Glomerular visceral epithelial cell (primary cell): ENCODE measurements at regions not wholly inside any gene's neighbourhood (a gene's known extent, or its start where the extent isn't known, plus 50 kb on each side); places are given as distances from the start of the nearest gene placed in this dataset.
"Not testable (repeated sequence)": the region's sequence is repeated elsewhere in the genome, so short reads cannot be mapped to it uniquely, and the experiment has no call there.

Source experiments
- DNase-seq: peaks from one replicate; pipeline ENCODE4 v3.0.0-alpha.2; 2016; ENCODE audit errors: extremely low spot score

DNA sequence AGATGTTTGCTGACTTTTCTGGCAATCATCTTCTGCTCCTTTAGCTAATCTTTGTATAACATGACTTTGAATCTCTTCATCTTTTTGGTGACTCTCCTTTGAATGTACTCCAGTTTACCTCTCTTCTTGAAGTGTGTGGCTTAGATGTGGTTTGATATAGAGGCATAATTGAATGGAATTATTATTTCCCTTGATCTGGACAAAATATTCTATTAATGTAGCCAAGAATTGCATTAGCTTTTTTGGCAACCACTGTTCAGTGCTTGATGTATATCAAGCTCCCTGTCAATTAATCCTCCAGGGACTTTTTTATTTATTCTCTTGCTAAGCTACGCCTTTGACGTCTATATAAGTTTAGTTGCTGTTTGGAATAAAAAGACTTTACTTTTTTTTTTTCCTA, 490.8 kb downstream of the PCDH20 start:
- DNase-seq, result no peak

DNA sequence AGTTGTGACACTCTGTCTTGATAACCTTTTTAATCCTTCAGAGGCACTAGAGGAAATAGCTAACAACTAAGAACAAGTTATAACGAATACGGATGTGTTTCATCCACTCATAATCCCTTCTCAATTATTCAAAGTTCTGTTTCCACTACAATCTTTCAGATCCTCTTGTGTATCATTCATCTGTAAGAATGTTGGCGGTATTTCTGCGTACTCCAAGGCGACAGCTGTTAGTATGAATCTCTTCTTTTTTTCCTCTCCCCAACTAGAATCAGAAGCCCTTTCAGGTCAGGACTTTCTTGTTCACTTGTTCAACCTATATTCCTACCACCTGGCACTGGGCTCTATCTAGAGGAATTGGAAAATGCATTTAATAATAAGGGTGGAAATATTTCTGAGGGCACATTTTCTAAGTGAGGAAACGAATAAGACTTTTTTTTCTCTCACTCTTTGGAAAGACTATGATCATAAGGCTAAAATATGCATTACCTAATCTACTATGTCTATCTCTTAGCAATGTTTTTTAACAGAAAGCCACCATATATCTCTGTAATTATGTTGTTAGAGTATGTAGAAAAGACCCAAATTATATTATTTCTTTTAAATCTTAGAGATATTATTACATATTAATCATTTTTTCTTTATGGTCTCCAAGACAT, 492.9 kb downstream of the PCDH20 start:
- DNase-seq, result no peak

DNA sequence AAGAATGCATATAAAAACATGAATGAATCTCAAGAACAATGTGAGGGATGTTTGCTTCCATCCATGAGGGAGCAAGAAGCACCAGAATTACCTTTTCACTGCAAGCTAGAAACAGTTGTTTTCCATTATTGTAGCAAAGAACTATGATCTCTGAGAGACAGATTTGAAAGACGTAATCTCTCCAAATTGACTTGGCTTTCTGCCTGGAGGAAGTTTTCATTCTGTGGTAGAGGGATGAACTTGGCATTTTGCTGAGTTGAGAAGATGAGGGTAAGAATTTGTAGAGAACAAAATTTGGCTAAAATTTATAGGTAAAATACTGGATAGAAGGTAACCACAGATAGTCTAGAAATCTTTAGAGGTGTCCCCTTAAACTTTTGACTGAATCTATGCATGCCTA, 496.8 kb downstream of the TDRD3 start:
- no peak for DNase-seq

DNA sequence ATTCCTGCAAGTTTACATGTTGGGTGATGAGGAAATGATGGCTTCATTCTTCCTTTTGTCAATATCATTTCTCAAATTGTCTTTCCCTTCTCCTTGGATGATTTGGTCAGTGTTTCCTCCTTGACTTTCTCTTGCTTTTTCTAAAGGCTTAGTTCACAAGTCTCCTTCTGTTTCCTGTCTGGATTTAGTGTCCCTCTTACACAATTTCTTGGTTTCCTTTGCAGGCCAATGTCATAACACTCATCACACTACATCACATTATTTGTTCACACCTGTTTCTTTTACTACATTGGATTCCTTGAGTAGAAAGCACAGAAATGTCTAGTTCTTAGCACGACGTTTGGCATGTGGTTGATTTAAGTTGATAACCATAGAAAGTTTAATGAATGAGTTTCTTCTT, 490.7 kb downstream of the TDRD3 start:
- DNase-seq, result no peak

DNA sequence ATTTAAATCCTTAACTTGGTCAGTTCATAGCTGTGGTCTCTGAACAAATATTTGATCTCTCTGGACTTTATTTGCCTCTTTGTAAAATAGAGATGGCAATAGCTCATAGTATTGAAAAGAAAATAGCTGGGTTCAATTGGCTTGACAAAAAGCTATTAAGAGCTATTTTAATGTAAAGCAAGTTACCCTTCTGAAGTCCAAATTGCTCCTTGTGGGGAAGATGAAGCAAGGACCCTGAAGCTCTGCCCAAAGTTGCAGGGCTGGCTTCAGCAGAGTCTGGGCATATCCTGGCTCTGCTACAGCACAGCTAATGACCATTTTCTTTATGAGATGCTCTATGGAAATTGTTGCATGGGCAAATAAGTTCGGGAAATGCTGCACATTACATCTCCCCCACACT, 484.5 kb downstream of the TDRD3 start:
- no peak for DNase-seq

DNA sequence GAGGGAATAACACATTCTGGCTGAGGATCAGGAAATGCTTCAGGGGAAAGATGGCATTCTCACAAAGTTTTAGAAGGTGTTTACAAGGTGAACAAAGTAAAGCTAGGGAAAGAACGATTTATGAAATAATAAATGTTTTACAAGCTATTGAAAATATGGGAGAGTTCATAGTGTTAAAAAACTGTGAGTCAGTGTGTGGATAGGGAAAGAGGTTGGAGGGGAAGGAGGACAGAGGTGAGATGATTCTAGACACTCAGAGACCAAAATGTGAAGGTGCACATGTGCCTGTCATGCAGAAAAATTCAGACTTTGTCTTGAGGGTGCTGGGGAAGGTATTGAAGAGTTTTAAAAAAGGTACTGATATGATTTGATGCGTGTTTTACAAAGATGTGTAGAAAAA, 476.1 kb downstream of the TDRD3 start:
- DNase-seq, result no peak

DNA sequence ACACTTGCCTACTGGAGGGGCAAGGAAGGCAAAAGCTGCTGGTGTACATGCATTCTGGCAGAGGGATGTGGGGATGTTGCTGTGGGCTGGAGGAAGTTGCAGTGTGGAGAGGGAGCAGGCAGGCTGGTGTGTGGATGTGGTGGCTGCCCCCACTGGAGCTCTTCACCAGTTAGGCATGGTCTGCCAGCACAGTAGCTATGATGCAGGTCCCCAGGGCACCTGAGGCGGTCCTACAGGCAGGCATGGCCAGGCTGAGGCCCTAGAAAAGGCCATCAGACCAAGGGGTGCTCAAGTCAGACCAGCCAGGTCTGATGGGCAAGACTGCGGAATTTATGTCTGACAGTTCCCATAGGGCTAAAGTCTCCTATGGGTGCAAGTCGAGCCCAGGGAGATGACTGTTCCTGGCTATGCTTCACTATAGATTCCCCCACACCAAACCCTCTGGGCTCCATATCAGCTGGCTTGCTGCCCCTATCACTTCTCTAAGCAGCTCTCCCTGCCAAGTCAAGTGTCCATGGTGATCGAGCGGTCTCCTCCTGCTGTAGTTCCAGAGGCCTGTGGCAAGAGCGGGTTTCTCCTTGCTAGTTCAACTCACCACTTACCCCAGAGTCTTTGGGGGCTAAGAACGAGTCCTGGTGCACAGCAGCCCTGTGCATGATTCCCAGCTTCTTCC, 473.1 kb downstream of the TDRD3 start:
- DNase-seq, result no peak

DNA sequence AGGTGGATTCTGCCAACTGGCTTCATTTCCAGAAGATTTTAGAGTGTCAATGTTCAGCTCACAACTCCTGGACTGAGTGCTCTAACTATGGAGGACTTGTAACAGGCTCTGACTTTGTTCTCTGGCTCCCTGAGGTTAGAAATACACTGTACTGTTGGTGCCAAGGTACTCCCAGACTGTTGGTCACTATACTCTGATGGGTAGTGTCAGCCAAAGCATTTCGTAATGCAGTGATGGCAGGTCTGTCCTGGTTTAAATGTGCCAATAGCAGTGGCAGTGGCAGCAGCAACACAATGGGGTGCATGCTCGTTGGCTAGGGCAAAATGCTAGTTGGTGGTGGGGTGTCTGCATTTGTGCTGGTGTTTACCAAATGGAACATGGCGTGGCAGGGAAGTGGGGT, 472.2 kb downstream of the TDRD3 start:
- DNase-seq, result no peak

DNA sequence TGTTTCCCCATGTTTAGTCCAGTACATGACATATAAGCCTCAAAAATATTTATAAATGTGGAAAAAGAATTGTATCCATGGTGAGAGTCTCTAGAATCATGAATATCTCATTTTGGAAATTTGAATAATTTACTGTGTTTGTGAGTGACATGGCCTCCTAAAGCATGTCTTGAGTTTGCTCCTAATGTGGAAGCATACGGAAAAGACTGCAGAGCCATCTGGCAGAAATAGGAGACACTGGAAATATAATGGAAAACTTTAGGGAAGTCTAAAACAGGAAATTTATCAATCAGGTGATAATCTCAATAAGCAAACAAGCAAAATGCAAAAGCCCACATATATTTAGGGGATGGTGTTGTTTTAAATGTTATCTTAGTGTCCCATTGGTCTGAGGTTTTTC, 465.0 kb downstream of the TDRD3 start:
- no peak for DNase-seq

DNA sequence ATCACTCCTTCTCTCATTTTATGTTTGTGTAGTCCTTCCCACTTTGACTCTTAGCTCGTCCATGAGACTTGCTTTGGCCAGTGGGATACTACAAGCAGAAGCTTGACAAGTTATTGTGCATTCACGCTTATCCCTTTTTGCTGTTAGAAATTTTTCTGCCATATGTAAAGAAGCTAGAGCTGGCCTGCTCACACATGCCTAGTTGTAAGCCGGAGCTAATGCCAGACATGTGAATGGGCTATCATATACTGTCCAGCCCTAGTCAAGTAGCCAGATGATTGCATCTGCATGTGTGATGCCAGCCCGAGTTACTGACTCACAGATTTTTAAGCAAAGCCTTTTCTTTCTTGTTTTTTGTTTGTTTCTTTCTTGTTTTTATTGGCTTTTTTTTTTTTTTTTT, 460.7 kb downstream of the TDRD3 start:
- DNase-seq, result no peak

DNA sequence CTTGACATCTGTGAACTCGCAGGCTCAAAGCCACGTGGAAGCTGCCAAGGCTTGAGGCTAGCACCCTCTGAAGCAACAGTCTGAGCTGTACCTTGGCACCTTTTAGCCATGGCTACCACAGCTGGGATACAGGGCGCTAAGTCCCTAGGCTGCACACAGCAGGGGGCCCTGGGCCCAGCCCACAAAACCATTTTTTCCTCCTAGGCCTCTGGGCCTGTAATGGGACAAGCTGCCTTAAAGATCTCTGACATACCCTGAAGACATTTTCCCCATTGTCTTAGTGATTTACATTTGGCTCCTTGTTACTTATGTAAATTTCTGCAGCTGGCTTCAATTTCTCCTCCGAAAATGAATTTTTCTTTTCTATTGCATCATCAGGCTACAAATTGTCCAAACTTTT, 455.9 kb downstream of the TDRD3 start:
- no peak for DNase-seq

DNA sequence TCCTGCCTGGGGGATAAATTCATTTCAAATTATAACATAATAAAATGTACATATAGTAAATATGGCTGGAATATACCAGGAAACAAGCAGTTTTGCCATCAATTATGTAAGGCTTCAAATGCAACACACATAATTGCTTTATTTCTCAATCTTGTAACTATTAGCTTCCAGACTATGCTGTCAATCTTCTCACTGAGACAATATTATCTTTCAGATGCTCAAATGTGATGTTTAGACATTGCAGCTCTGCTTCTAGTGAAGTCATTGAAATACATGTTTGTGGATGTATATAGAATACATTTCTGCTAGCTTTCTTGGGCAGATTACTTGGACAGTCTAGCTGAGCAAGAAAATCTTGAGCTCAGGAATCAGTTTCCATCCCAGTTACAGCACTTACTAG, 454.4 kb downstream of the TDRD3 start:
- no peak for DNase-seq

DNA sequence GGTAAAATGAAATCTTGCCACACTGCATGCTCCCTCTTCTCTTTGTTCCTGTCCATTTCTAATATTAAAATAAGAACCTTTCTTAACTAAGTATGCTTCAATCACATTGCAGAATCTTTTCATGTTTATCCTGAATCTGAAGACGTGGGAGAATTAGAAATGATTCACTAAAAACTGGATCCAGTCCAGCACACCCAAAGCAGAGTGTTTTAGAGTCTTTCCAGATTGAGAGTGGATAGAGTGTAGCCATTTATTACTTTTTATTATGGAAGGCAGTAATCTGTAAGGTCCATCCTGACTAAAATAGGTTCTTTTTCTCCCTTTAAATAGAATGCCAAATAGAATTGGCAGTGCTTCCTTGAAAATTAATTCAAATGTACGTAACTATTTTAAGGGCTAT, 453.5 kb downstream of the TDRD3 start:
- DNase-seq, result no peak

DNA sequence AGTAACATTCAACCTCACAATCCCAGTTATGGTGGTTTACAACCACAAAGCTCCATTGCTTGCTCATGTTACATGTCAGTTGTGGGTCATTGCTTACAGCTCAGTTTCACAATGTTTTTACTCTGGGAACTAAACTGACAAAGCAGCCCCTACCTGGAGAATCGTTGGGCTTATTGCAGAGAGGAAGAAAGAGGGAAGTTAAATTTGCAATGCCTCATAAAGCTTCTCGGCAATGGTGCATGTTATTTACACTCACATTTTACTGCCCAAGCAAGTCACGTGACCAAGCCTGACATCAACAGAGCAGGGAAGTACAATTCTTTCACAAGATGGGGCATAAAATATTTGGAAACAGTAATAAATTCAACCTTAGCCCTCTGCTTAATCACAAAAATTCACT, 441.6 kb downstream of the TDRD3 start:
- DNase-seq, result peak; percentile 21

DNA sequence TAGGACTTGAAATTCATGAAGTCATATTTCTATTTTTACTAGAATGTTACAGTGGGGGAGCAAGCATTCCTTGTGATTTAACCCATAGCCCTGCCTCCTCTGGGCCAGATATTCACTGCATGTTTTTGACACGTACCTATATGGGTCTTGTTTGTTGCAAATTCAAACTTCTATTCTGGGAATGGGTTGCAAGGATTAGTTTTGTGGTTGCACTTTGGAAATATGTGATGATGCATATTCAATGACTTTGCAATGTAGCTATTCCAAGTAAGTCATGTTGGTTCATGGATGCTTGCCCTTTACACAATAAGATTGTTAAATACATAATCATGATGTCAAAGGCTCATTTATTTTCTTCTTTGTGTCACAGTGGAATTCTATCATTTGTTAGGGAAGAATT, 440.8 kb downstream of the TDRD3 start:
- DNase-seq, result peak; percentile 1

DNA sequence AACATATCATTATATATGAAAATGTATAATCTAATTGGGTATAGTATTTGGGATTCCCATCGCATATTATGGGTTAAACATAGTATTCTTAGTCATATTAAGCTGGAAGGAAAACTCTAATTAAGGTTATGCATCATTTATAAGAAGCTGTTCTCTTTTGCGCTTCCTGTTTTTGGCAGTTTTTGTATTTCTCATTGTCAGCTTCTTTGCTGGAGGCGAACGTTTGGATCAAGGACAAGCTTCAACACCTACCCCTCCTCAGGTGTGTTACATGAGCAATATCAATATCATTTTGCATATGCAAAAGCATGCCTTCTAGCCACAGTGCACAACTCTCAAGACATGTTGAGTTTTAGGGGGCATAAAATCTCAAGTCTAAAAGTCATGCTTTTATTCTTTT, 439.8 kb downstream of the TDRD3 start:
- DNase-seq, result no peak

DNA sequence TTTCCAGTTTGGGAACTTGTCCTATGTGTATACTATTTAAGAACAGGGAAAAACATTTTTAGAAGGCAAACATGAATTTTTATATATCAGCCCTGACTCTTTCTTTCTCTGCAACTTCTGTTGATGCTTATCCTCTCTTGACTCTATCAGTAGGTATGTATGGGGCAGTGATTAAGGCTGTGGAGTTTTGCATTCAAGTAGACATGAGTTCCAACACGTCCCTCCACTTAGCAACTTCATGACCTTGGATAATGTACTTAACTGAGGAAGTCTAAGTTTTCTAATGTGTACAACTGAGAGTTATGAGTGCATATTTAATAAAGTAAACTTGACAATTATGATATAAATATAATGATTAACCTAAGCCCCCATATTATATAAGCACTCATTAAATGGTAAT, 414.6 kb downstream of the TDRD3 start:
- no peak for DNase-seq

DNA sequence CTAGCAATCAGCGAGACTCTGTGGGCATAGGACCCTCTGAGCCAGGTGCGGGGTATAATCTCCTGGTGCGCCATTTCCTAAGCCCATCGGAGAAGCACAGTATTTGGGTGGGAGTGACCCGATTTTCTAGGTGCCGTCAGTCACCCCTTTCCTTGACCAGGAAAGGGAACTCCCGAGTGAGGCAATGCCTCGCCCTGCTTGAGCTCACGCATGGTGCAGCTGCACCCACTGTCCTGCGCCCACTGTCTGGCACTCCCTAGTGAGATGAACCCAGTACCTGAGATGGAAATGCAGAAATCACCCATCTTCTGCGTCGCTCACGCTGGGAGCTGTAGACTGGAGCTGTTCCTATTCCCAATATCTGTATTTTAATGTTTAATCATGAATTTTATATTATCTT, 408.6 kb downstream of the TDRD3 start:
- DNase-seq, result not testable (repeated sequence)

DNA sequence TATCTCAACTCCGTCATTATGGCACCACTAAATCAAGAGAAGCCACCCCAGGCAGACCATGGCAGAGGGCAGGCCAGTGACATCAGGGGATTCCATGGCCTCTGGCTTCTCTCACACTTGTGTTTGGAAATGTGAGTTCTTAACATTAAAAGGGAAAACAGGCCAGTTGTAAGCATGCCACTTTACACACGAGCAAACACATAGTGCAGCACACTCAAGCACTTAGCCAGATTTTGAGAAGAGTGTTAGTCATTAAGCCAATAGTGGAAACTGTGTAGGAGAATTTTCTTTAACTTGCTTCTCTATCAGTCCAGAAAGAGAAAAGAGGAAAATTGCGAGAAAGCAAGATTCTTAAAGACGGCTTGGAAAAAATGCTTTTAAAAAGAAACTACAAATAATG, 401.5 kb downstream of the TDRD3 start:
- no peak for DNase-seq

DNA sequence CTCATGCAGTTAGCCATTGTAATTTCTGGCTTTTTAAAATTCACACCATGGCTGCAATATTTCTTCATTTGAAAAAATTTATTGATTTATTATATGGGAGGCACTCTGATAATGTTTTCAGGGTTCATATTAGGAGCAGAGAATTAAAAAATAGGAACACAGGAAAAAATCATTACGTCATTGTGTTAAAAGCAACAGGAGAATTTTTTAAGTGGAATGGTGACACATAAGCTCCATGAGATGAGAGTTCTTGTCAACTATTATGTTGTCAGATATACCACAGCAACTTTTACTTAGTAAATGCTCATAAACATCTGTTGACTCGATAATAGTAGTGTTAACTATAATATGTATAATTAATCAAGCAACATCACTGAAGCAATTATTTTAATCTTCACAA, 400.1 kb downstream of the TDRD3 start:
- no peak for DNase-seq

DNA sequence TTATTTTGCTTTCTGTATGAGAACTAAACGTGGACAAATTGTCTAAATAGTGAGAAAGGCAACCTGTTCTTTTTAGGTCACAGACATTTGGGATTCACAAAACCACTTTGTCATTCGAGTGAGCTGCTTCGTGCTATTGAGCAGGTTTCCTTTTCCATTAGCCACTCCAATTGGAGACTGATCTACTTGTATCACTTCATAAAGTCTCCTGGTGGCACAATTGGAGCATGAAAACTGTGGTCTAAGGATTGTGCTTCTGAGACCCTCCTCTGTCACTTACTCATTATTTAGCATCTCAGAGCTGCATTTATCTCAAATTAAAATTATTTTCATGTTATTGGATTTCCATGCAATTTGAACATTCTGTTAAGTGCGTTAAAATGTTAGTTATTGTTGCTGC, 397.7 kb downstream of the TDRD3 start:
- DNase-seq, result no peak

DNA sequence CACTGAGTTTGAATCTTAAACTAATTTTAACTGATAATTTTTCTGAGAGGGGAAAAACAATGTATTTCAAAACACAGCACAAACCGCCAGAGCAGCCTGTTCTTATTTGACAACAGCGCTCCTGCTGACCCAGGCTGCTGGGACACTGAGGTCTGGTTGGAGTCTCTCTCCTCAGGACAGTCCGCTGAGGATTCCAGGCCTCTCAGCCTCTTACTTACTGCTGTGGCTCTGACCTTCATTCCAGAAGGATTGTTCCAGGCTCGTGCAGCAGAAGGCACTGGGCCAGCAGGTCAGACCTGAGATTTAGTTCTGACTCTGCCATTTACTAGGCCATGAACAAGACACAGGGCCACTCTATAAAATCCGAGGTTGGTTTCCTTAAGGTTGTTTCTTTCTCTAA, 393.6 kb downstream of the TDRD3 start:
- DNase-seq, result no peak

DNA sequence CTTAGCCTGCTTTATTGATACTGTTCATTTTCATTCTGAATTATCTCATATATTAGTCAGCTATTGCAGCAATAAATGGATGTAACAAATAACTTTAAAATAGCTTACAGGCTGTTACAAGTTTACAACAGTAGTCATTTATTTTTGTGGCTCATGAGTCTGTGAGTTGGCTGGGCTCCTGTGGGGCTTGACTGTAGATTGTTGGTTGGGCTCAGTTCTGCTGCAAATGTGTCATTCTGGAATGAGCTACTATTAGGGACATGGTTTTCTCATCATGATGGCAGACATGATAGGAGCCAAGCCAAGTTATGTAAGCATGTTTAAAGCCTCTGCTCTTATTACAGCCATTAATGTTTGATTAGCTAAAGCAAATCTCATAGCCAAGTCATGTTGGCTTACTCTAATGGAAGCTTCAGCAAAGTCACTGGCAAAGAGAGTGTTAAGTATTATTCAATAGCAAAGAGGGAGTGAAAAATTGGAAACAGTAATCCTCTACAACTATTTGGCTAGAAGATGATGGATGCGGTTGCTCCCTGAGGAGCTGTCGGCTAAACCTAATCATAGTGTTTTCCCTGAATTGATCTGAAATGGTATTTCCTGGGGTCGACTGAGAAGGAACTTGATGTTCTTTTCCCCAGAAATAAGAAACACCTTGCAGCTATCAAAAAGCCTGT, 391.3 kb downstream of the TDRD3 start:
- no peak for DNase-seq
